K562 (cell line): ENCODE measurements at regions not wholly inside any gene's neighbourhood (a gene's known extent, or its start where the extent isn't known, plus 50 kb on each side); places are given as distances from the start of the nearest gene placed in this dataset.
"Not testable (repeated sequence)": the region's sequence is repeated elsewhere in the genome, so short reads cannot be mapped to it uniquely, and the experiment has no call there.

Source experiments
- ATAC-seq: fragments of 200-7000 bp; cut with Tn5 transposase; 3 replicates; pipeline ENCODE4 v1.9.1; 2020; ENCODE audit warnings: moderate library complexity
- BruUV-seq: library from RNA; stranded (reverse); fragments of 400-500 nt; replicated peaks from 2 replicates; lab custom pipeline; 2021; lab: Mats Ljungman, UMichigan
- CTCF ChIA-PET: fragments of 300-600 bp; formaldehyde crosslinking; extraction: SDS; loops from one replicate; lab custom pipeline; 2021; ENCODE audit warnings: low intra/inter-chr PET ratio; lab: Yijun Ruan, JAX
- POLR2A ChIA-PET: fragments of 300-600, 350-650 bp; sonication (Branson Sonifier 250); formaldehyde crosslinking; extraction: SDS; loops from one replicate; lab custom pipeline; 2021; ENCODE audit warnings: antibody characterized with exemption, inconsistent platforms; lab: Yijun Ruan, JAX
- DNase-seq, 4 experiments: peaks; one replicate each; pipeline versions ENCODE4 v3.0.0 to v3.0.0-alpha.2; 2011 to 2018; ENCODE audit warnings: low spot score in 3 of 4, mixed read lengths in 3 of 4; ENCODE audit errors: extremely low read depth in 1 of 4
- FAIRE-seq: peaks from 2 replicates; lab custom pipeline; 2011; peaks lifted over from hg19 to GRCh38; lab: Jason Lieb, UNC
- H2AFZ ChIP-seq: 2 replicates; pipeline ENCODE4 v1.6.0; 2011; ENCODE audit warnings: low read depth, low read length, control low read depth, inconsistent platforms
- H3K27ac ChIP-seq: fragments of 200-600 bp; 3 replicates; pipeline ENCODE4 v1.8.0; 2011; ENCODE audit warnings: low read depth, mild to moderate bottlenecking, control low read depth, inconsistent platforms, low read length, moderate library complexity, mixed read lengths; ENCODE audit errors: extremely low read depth
- H3K27me3 ChIP-seq, 2 experiments: fragments of 300-600 bp in 1 of 2; 2 replicates in 1 of 2; 3 replicates in 1 of 2; pipeline versions ENCODE4 v1.6.0 to v1.8.0; 2011; ENCODE audit warnings: inconsistent platforms in 2 of 2, low read length in 2 of 2, mild to moderate bottlenecking in 1 of 2, mixed read lengths in 1 of 2, moderate library complexity in 1 of 2; ENCODE audit not compliant: control insufficient read depth in 2 of 2, insufficient read depth in 2 of 2
- H3K36me3 ChIP-seq: fragments of 300-600 bp; 3 replicates; pipeline ENCODE4 v1.8.0; 2011; ENCODE audit warnings: mild to moderate bottlenecking, low read length, inconsistent platforms; ENCODE audit not compliant: control insufficient read depth, insufficient read depth
- H3K4me1 ChIP-seq, 2 experiments: fragments of 200-600 bp in 1 of 2; replicated peaks in 1 of 2; 2 replicates in 1 of 2; 3 replicates in 1 of 2; pipeline versions ENCODE4 v1.5.1 to v1.8.0; 2011; ENCODE audit warnings: inconsistent platforms in 2 of 2, low read length in 2 of 2, mild to moderate bottlenecking in 1 of 2, mixed read lengths in 1 of 2, moderate library complexity in 1 of 2; ENCODE audit not compliant: control insufficient read depth in 2 of 2, insufficient read depth in 2 of 2
- H3K4me2 ChIP-seq: 2 replicates; pipeline ENCODE4 v1.6.1; 2011; ENCODE audit warnings: low read length, control low read depth, inconsistent platforms, mixed read lengths; ENCODE audit not compliant: insufficient read depth
- H3K4me3 ChIP-seq: fragments of 200-600 bp; sonication (generic), shearing (Covaris generic); 2 replicates; pipeline ENCODE4 v1.5.1; 2016; ENCODE audit warnings: control low read depth, inconsistent platforms
- H3K79me2 ChIP-seq: fragments of 200-600 bp; 3 replicates; pipeline ENCODE4 v1.8.0; 2011; ENCODE audit warnings: low read length, inconsistent platforms; ENCODE audit not compliant: control insufficient read depth, insufficient read depth
- H3K9ac ChIP-seq, 2 experiments: 2 replicates each; pipeline versions ENCODE4 v1.6.0 to v1.6.1; 2011; ENCODE audit warnings: low read depth in 2 of 2, low read length in 2 of 2, control low read depth in 1 of 2, inconsistent platforms in 1 of 2, mild to moderate bottlenecking in 1 of 2, mixed read lengths in 1 of 2; ENCODE audit not compliant: insufficient read depth in 1 of 2
- H3K9me1 ChIP-seq: one replicate; pipeline ENCODE4 v1.6.0; 2011; ENCODE audit warnings: inconsistent platforms, mild to moderate bottlenecking, low read length, moderate library complexity; ENCODE audit not compliant: control insufficient read depth, insufficient read depth
- H3K9me3 ChIP-seq: replicated peaks from 2 replicates; pipeline ENCODE4 v1.5.1; 2011; ENCODE audit warnings: low read depth, low read length, inconsistent platforms; ENCODE audit not compliant: control insufficient read depth, insufficient read depth
- H4K20me1 ChIP-seq: replicated peaks from 2 replicates; pipeline ENCODE4 v1.6.1; 2011; ENCODE audit warnings: low read length, inconsistent platforms, mixed read lengths; ENCODE audit not compliant: control insufficient read depth, insufficient read depth
- CTCFL ChIP-seq: IDR thresholded peaks from 2 replicates; pipeline ENCODE4 v1.6.1; 2011; ENCODE audit warnings: borderline replicate concordance, low read depth, mild to moderate bottlenecking, moderate library complexity, low read length; ENCODE audit not compliant: insufficient read depth, poor library complexity, severe bottlenecking
- MAZ ChIP-seq, 2 experiments: fragments of 450-650 bp in 1 of 2; sonication (generic) in 1 of 2; formaldehyde crosslinking; IDR thresholded peaks in 1 of 2; conservative IDR thresholded peaks in 1 of 2; 2 replicates each; pipeline versions ENCODE4 v1.4.0 to v1.5.0; 2020; ENCODE audit warnings: mild to moderate bottlenecking in 1 of 2, missing genetic modification reagents in 1 of 2
- RAD21 ChIP-seq, 2 experiments: fragments of 250-450 bp in 1 of 2; fragments of 450-650 bp in 1 of 2; sonication (Bioruptor Pico) in 1 of 2; formaldehyde crosslinking in 1 of 2; IDR thresholded peaks in 1 of 2; conservative IDR thresholded peaks in 1 of 2; 2 replicates each; pipeline versions ENCODE4 v1.4.0 to v1.8.0; 2020 to 2022; ENCODE audit warnings: mild to moderate bottlenecking in 2 of 2, moderate library complexity in 1 of 2
- RBFOX2 ChIP-seq: fragments of 200-400 bp; formaldehyde crosslinking; IDR thresholded peaks from 2 replicates; pipeline ENCODE4 v1.6.1; 2017; ENCODE audit warnings: low read depth, mild to moderate bottlenecking, low read length, moderate library complexity
- SMAD4 ChIP-seq: fragments of 250-450 bp; sonication (Bioruptor Pico); conservative IDR thresholded peaks from 2 replicates; pipeline ENCODE4 v1.8.0; 2021; ENCODE audit warnings: inconsistent platforms, mild to moderate bottlenecking, moderate library complexity
- SMC3 ChIP-seq: conservative IDR thresholded peaks from 2 replicates; pipeline ENCODE4 v1.6.1; 2011; ENCODE audit warnings: low read depth, low read length, improper control_type of control experiment; ENCODE audit not compliant: insufficient read depth
- TFAP4 ChIP-seq: sonication (generic); formaldehyde crosslinking; IDR thresholded peaks from 2 replicates; pipeline ENCODE4 v1.8.0; 2022; ENCODE audit warnings: missing genetic modification reagents, mild to moderate bottlenecking, moderate library complexity, borderline replicate concordance
- ZFX ChIP-seq: sonication (generic); formaldehyde crosslinking; IDR thresholded peaks from 2 replicates; pipeline ENCODE4 v1.8.0; 2022; ENCODE audit warnings: mild to moderate bottlenecking, missing genetic modification reagents, moderate library complexity
- ZNF263 ChIP-seq: sonication (generic); formaldehyde crosslinking; IDR thresholded peaks from 2 replicates; pipeline ENCODE4 v1.8.0; 2022; ENCODE audit warnings: mild to moderate bottlenecking, missing genetic modification reagents, borderline replicate concordance
- WGBS: fragments of 100-300 bp; shearing (Covaris generic); methylation state at CpG from one replicate; pipeline ENCODE4 v1.1.6; 2016; ENCODE audit warnings: low coverage, mixed read lengths; ENCODE audit not compliant: insufficient coverage; ENCODE audit errors: missing lambda C conversion rate; 5-methylcytosine and 5-hydroxymethylcytosine counted together
- in situ Hi-C: fragments of 300-500 bp; cut with MboI; formaldehyde crosslinking; loops from 4 replicates; pipeline ENCODE4 v1.15.0; 2018; ENCODE audit warnings: inconsistent platforms, mixed read lengths
- intact Hi-C: fragments of 100-400 bp; cut with micrococcal nuclease; formaldehyde crosslinking; loops from 2 replicates; pipeline ENCODE4 v1.14.2; 2022

GRCh38 chr1:143896377-143896776 is 75.4 kb downstream of the FAM72C start:
- H3K4me3 ChIP-seq, DNase-seq, H2AFZ ChIP-seq, H3K9me1 ChIP-seq, H3K27me3 ChIP-seq, H3K9me3 ChIP-seq, BruUV-seq, H3K9ac ChIP-seq, ATAC-seq, H3K36me3 ChIP-seq, FAIRE-seq, H3K27ac ChIP-seq, H3K79me2 ChIP-seq, H4K20me1 ChIP-seq, H3K4me1 ChIP-seq, POLR2A ChIA-PET, intact Hi-C loops, in situ Hi-C loops, CTCF ChIA-PET, H3K4me2 ChIP-seq: not testable (repeated sequence)
- WGBS, result no CpG with 5 or more reads among the region's 1 CpG

- H3K27me3 ChIP-seq, FAIRE-seq, H3K9me1 ChIP-seq, H3K79me2 ChIP-seq, H4K20me1 ChIP-seq, H3K9ac ChIP-seq, CTCF ChIA-PET, BruUV-seq, H3K27ac ChIP-seq, H3K4me2 ChIP-seq, intact Hi-C loops, H2AFZ ChIP-seq, POLR2A ChIA-PET, H3K4me1 ChIP-seq, H3K36me3 ChIP-seq, H3K9me3 ChIP-seq: not testable (repeated sequence)
- peak overlapping the region; percentile 29 for H3K4me3 ChIP-seq
- WGBS, result 0% methylated on average over 8 of the region's 53 CpGs
- peak; percentile 89 for ATAC-seq
- peak in 1 of 4 experiments; percentile 65 for DNase-seq
- in situ Hi-C loops, result loop anchor here (10.0 kb wide), 1 partner anchor 180 kb away; no protein-coding TSS in a partner anchor
- TF ChIP-seq TFAP4 (CRISPR knock-in tag) (peak; percentile 26; the same call in 1 of the 2 replicates), RAD21 (CRISPR knock-in tag; conservative IDR thresholded peaks at IDR 0.05 in 1 of 2, IDR thresholded peaks at IDR 0.05 in 1 of 2) (peak in 1 of 2 experiments; percentile 52; a peak in 2 of 4 replicates), ZFX (peak; percentile 65), ZNF263 (peak; percentile 93), SMAD4 (CRISPR knock-in tag) (peak; percentile 76), SMC3 (0 out of 2 replicates have a peak, but pooled peaks have one; percentile 15), MAZ (CRISPR knock-in tag; conservative IDR thresholded peaks at IDR 0.05 in 1 of 2, IDR thresholded peaks at IDR 0.05 in 1 of 2) (peak; percentile 14 to 64; a peak in 2 of 4 replicates), RBFOX2 (peak; percentile 49), CTCFL (peak; percentile 28)
Observed at GRCh38 chr1:143884932-143885574, 86.7 kb downstream of the FAM72C start.
